GM12878 (cell line): ENCODE measurements at regions not wholly inside any gene's neighbourhood (a gene's known extent, or its start where the extent isn't known, plus 50 kb on each side); places are given as distances from the start of the nearest gene placed in this dataset.

Experiments used
- ATAC-seq: fragments of 200-7000 bp; cut with Tn5 transposase; 3 replicates; pipeline ENCODE4 v1.9.1; 2020; ENCODE audit warnings: mild to moderate bottlenecking, moderate library complexity
- BruUV-seq: library from RNA; stranded (reverse); fragments of 400-500 nt; replicated peaks from 2 replicates; lab custom pipeline; 2021; lab: Mats Ljungman, UMichigan
- CTCF ChIA-PET: fragments of 300-600 bp; sonication (Branson Sonifier 250); formaldehyde crosslinking; extraction: SDS; loops from one replicate; lab custom pipeline; 2021; ENCODE audit warnings: inconsistent platforms; lab: Yijun Ruan, JAX
- POLR2A ChIA-PET: fragments of 350-600 bp; formaldehyde crosslinking; extraction: SDS; loops from one replicate; lab custom pipeline; 2021; ENCODE audit warnings: inconsistent platforms; lab: Charles Lee
- RAD21 ChIA-PET: fragments of 300-600 bp; sonication (Branson Sonifier 250); formaldehyde crosslinking; loops from one replicate; lab custom pipeline; 2023; ENCODE audit warnings: antibody characterized with exemption; ENCODE audit not compliant: unreplicated experiment; lab: Charles Lee
- SMC1A ChIA-PET: fragments of 300-600 bp; sonication (Branson Sonifier 250); formaldehyde crosslinking; loops from one replicate; lab custom pipeline; 2023; ENCODE audit not compliant: unreplicated experiment, uncharacterized antibody; lab: Charles Lee
- DNase-seq: peaks from one replicate; pipeline ENCODE4 v3.0.0-alpha.2; 2011; ENCODE audit warnings: low read depth, low spot score
- FAIRE-seq: peaks from 3 replicates; lab custom pipeline; 2011; peaks lifted over from hg19 to GRCh38; lab: Jason Lieb, UNC
- H2AFZ ChIP-seq: 2 replicates; pipeline ENCODE4 v1.6.0; 2011; ENCODE audit warnings: low read depth, low read length, control low read depth; ENCODE audit not compliant: control insufficient read depth
- H3K27ac ChIP-seq: 2 replicates; pipeline ENCODE4 v1.5.1; 2011; ENCODE audit warnings: control low read depth; ENCODE audit not compliant: control insufficient read depth, insufficient read depth
- H3K27me3 ChIP-seq, 2 experiments: replicated peaks in 1 of 2; 2 replicates each; pipeline versions ENCODE4 v1.6.0 to v1.6.1; 2011; ENCODE audit warnings: low read length in 1 of 2; ENCODE audit not compliant: control insufficient read depth in 2 of 2, insufficient read depth in 2 of 2
- H3K36me3 ChIP-seq, 2 experiments: 2 replicates each; pipeline ENCODE4 v1.5.1; 2011; ENCODE audit warnings: low read length in 1 of 2; ENCODE audit not compliant: control insufficient read depth in 2 of 2, insufficient read depth in 2 of 2
- H3K4me1 ChIP-seq: 2 replicates; pipeline ENCODE4 v1.6.1; 2011; ENCODE audit warnings: mild to moderate bottlenecking, low read length, moderate library complexity, mixed read lengths; ENCODE audit not compliant: control insufficient read depth, insufficient read depth
- H3K4me2 ChIP-seq: 2 replicates; pipeline ENCODE4 v1.6.0; 2011; ENCODE audit warnings: control low read depth; ENCODE audit not compliant: control insufficient read depth, insufficient read depth
- H3K4me3 ChIP-seq: fragments of 200-600 bp; sonication (generic); 2 replicates; pipeline ENCODE4 v1.5.1; 2016
- H3K79me2 ChIP-seq: 2 replicates; pipeline ENCODE4 v1.6.0; 2011; ENCODE audit warnings: low read length; ENCODE audit not compliant: control insufficient read depth, insufficient read depth
- H3K9ac ChIP-seq: 2 replicates; pipeline ENCODE4 v1.8.0; 2011; ENCODE audit warnings: low read length, control low read depth, mixed read lengths; ENCODE audit not compliant: control insufficient read depth, insufficient read depth
- H3K9me3 ChIP-seq: replicated peaks from 3 replicates; pipeline ENCODE4 v1.5.1; 2011; ENCODE audit warnings: mild to moderate bottlenecking, low read length; ENCODE audit not compliant: control insufficient read depth, insufficient read depth
- H4K20me1 ChIP-seq: 2 replicates; pipeline ENCODE4 v1.6.0; 2011; ENCODE audit not compliant: control insufficient read depth, insufficient read depth
- BCL3 ChIP-seq: IDR thresholded peaks from 2 replicates; pipeline ENCODE4 v1.6.1; 2011; ENCODE audit warnings: borderline replicate concordance, low read depth, mild to moderate bottlenecking, moderate library complexity, low read length; ENCODE audit not compliant: insufficient read depth, poor library complexity, severe bottlenecking
- CBX5 ChIP-seq: sonication (generic); IDR thresholded peaks from 2 replicates; pipeline ENCODE4 v1.6.1; 2016; ENCODE audit warnings: low read depth, moderate library complexity, mild to moderate bottlenecking, inconsistent platforms
- KAT2A ChIP-seq: conservative IDR thresholded peaks from 2 replicates; pipeline ENCODE4 v1.6.1; 2011; ENCODE audit warnings: low read depth, low read length; ENCODE audit not compliant: control insufficient read depth
- PKNOX1 ChIP-seq: fragments of 450-650 bp; IDR thresholded peaks from 2 replicates; pipeline ENCODE4 v1.6.1; 2016; ENCODE audit warnings: mild to moderate bottlenecking
- SMARCA5 ChIP-seq: fragments of 450-650 bp; IDR thresholded peaks from 2 replicates; pipeline ENCODE4 v1.6.1; 2017; ENCODE audit warnings: mild to moderate bottlenecking
- ZNF592 ChIP-seq: fragments of 450-650 bp; IDR thresholded peaks from 2 replicates; pipeline ENCODE4 v1.6.1; 2017; ENCODE audit warnings: mild to moderate bottlenecking, moderate library complexity
- WGBS: methylation state at CpG from one replicate; pipeline ENCODE4 v1.1.6; 2016; ENCODE audit warnings: low lambda C conversion rate; ENCODE audit not compliant: insufficient replicate concordance, insufficient coverage; ENCODE audit errors: missing lambda C conversion rate; 5-methylcytosine and 5-hydroxymethylcytosine counted together
- in situ Hi-C: fragments of 300-500 bp; cut with MboI; formaldehyde crosslinking; loops from 9 replicates; pipeline ENCODE4 v1.14.3; 2018; ENCODE audit warnings: mixed read lengths
- intact Hi-C: fragments of 100-400 bp; cut with micrococcal nuclease; formaldehyde crosslinking; loops from one replicate; pipeline ENCODE4 v1.14.2; 2022; ENCODE audit not compliant: unreplicated experiment
- TF ChIP-seq, protein P1 (sequence below): fragments of 450-650 bp; IDR thresholded peaks from 2 replicates; pipeline ENCODE4 v1.6.1; 2017; ENCODE audit warnings: mild to moderate bottlenecking

DNA sequence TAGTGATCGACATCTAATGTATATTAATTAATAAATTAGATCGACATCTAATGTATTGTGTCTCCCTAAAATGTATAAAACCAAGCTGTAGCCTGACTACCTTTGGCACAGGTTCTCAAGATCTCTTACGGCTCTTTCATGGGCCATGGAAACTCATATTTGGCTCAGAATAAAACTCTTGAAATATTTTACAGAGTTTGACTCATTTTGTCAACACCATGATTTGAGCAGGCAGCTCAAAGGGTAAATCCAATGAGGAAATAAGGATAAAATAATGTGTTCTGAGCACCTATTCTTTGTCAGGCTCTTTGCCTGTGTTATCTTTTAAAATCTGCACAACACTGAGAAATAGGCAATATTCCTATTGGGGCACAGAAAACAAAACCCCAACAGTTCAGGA lies 223.4 kb upstream of the DUSP10 start:
- ATAC-seq (no peak), FAIRE-seq (no peak), DNase-seq (no peak)
- Histone ChIP-seq H3K4me3 (no peak overlapping the region), H3K79me2 (no peaks in the 10 kb centered on the region), H3K4me1 (no peaks in the 10 kb centered on the region; the same call in 1 of the 2 replicates), H3K9ac (no peak overlapping the region), H3K9me3 (no peaks in the 10 kb centered on the region), H3K27me3 (no peaks in the 10 kb centered on the region), H3K4me2 (no peak overlapping the region), H3K36me3 (no peaks in the 10 kb centered on the region), H4K20me1 (no peaks in the 10 kb centered on the region), H2AFZ (no peak overlapping the region), H3K27ac (no peak overlapping the region)
- WGBS, result 87% methylated on average over 3 of the region's 3 CpGs
- in situ Hi-C loops, result no loop called here
- TF ChIP-seq ZNF592 (no peak), BCL3 (no peak), KAT2A (no peak), SMARCA5 (no peak), CBX5 (no peak), PKNOX1 (no peak)
- TF ChIP-seq, protein P1, sequence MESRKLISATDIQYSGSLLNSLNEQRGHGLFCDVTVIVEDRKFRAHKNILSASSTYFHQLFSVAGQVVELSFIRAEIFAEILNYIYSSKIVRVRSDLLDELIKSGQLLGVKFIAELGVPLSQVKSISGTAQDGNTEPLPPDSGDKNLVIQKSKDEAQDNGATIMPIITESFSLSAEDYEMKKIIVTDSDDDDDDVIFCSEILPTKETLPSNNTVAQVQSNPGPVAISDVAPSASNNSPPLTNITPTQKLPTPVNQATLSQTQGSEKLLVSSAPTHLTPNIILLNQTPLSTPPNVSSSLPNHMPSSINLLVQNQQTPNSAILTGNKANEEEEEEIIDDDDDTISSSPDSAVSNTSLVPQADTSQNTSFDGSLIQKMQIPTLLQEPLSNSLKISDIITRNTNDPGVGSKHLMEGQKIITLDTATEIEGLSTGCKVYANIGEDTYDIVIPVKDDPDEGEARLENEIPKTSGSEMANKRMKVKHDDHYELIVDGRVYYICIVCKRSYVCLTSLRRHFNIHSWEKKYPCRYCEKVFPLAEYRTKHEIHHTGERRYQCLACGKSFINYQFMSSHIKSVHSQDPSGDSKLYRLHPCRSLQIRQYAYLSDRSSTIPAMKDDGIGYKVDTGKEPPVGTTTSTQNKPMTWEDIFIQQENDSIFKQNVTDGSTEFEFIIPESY, result no peak
- POLR2A ChIA-PET, result no interaction called here
- SMC1A ChIA-PET, result no interaction called here
- BruUV-seq, result no TSS peak
- RAD21 ChIA-PET, result no interaction called here
- intact Hi-C loops, result no loop called here
- CTCF ChIA-PET, result no interaction called here
